Upper lobe of left lung (tissue), 6 donors: ENCODE measurements at regions not wholly inside any gene's neighbourhood (a gene's known extent, or its start where the extent isn't known, plus 50 kb on each side); places are given as distances from the start of the nearest gene placed in this dataset.

Experiments used
- ATAC-seq, 2 donors: fragments of 200-7000 bp; cut with Tn5 transposase; one replicate each; pipeline ENCODE4 v1.9.1; 2022; ENCODE audit warnings: mild to moderate bottlenecking in 2 of 2, moderate library complexity in 2 of 2; ENCODE audit not compliant: low FRiP score in 2 of 2
- DNase-seq, 2 donors: peaks; one replicate each; pipeline ENCODE4 v3.0.0-alpha.2; 2019 to 2020
- H3K27ac ChIP-seq, 4 donors: fragments of 200-600 bp; sonication (generic); one replicate each; pipeline ENCODE4 v1.5.1; 2016 to 2019
- H3K27me3 ChIP-seq, 4 donors: fragments of 200-600 bp; sonication (generic); one replicate each; pipeline ENCODE4 v1.5.1; 2017 to 2019
- H3K36me3 ChIP-seq, 4 donors: fragments of 200-600 bp; sonication (generic); one replicate each; pipeline ENCODE4 v1.5.1; 2016 to 2019
- H3K4me1 ChIP-seq, 4 donors: fragments of 200-600 bp; sonication (generic); one replicate each; pipeline ENCODE4 v1.5.1; 2018 to 2019
- H3K4me3 ChIP-seq, 4 donors: fragments of 200-600 bp; sonication (generic); one replicate each; pipeline ENCODE4 v1.5.1; 2017 to 2019; ENCODE audit warnings: mild to moderate bottlenecking in 2 of 4, moderate library complexity in 1 of 4
- H3K9me3 ChIP-seq, 4 donors: fragments of 200-600 bp; sonication (generic); one replicate each; pipeline ENCODE4 v1.5.1; 2018 to 2019
- CTCF ChIP-seq, 6 experiments: fragments of 450-650 bp in 4 of 6; fragments of 200-600 bp in 2 of 6; sonication (generic) in 2 of 6; IDR thresholded peaks; one replicate each; pipeline ENCODE4 v1.5.1; 2016 to 2019; ENCODE audit warnings: antibody characterized with exemption in 6 of 6
- EP300 ChIP-seq, 4 donors: sonication (generic); formaldehyde crosslinking; IDR thresholded peaks; one replicate each; pipeline ENCODE4 v1.5.1; 2017; ENCODE audit warnings: antibody characterized with exemption in 4 of 4, control low read depth in 2 of 4
- POLR2A ChIP-seq, 4 donors: fragments of 450-650 bp; IDR thresholded peaks; one replicate each; pipeline ENCODE4 v1.5.1; 2016 to 2017; ENCODE audit warnings: antibody characterized with exemption in 4 of 4, mild to moderate bottlenecking in 2 of 4
- POLR2AphosphoS5 ChIP-seq, 2 donors: sonication (generic); formaldehyde crosslinking; IDR thresholded peaks; one replicate each; pipeline ENCODE4 v1.5.1; 2017; ENCODE audit warnings: antibody characterized with exemption in 2 of 2
- WGBS, 2 donors: methylation state at CpG; one replicate each; pipeline ENCODE4 v1.1.5; 2017 to 2018; 5-methylcytosine and 5-hydroxymethylcytosine counted together
- donor health status: DM: no; HTN: no; CAD: no; lungs with moderate emphysema.
- donor health status: DM: no; HTN: yes; CAD: no; lungs with severe emphysema.

- peaks cover 0 to 7% (median 0%) of the 10 kb centered on the region in 4 donors for H3K9me3 ChIP-seq
- H3K36me3 ChIP-seq: no peaks in the 10 kb centered on the region
- 90 to 92% methylated on average over 4 of the region's 4 CpGs for WGBS, 2 donors
- H3K27ac ChIP-seq: no peak overlapping the region
- H3K4me3 ChIP-seq: no peak overlapping the region
- TF ChIP-seq POLR2A (IDR thresholded peaks at IDR 0.05) (no peak), POLR2AphosphoS5 (IDR thresholded peaks at IDR 0.05) (no peak), EP300 (IDR thresholded peaks at IDR 0.05) (no peak)
- no peaks in the 10 kb centered on the region for H3K4me1 ChIP-seq
- DNase-seq: no peak
- ATAC-seq: no peak
- no peaks in the 10 kb centered on the region for H3K27me3 ChIP-seq
Observed at GRCh38 chr6:23494367-23494766, 631.6 kb upstream of the NRSN1 start.

- no peaks in the 10 kb centered on the region for H3K4me1 ChIP-seq
- H3K27ac ChIP-seq: no peak overlapping the region
- H3K9me3 ChIP-seq: no peaks in the 10 kb centered on the region
- H3K27me3 ChIP-seq: no peaks in the 10 kb centered on the region
- no peak for DNase-seq
- H3K4me3 ChIP-seq: no peak overlapping the region
- TF ChIP-seq CTCF (IDR thresholded peaks at IDR 0.05): no peak
- TF ChIP-seq POLR2AphosphoS5 (IDR thresholded peaks at IDR 0.05): no peak
- WGBS, 2 donors: 43 to 44% methylated on average over 4 of the region's 4 CpGs
- no peak for ATAC-seq
- no peaks in the 10 kb centered on the region for H3K36me3 ChIP-seq
Observed at GRCh38 chr6:23498013-23498412, 628.0 kb upstream of the NRSN1 start.

GRCh38 chr6:23499549-23499948 is 626.5 kb upstream of the NRSN1 start:
- no peaks in the 10 kb centered on the region for H3K36me3 ChIP-seq
- WGBS, 2 donors: 50 to 74% methylated on average over 1 of the region's 1 CpG
- DNase-seq: no peak
- H3K9me3 ChIP-seq: no peaks in the 10 kb centered on the region
- TF ChIP-seq EP300 (IDR thresholded peaks at IDR 0.05) (no peak), POLR2AphosphoS5 (IDR thresholded peaks at IDR 0.05) (no peak), CTCF (IDR thresholded peaks at IDR 0.05) (no peak), POLR2A (IDR thresholded peaks at IDR 0.05) (no peak)
- H3K27me3 ChIP-seq: no peaks in the 10 kb centered on the region
- H3K4me1 ChIP-seq: no peaks in the 10 kb centered on the region
- ATAC-seq: no peak
- no peak overlapping the region for H3K27ac ChIP-seq
- H3K4me3 ChIP-seq: no peak overlapping the region

- Histone ChIP-seq H3K36me3 (no peaks in the 10 kb centered on the region), H3K27ac (no peak overlapping the region), H3K4me3 (no peak overlapping the region), H3K9me3 (no peaks in the 10 kb centered on the region), H3K27me3 (no peaks in the 10 kb centered on the region), H3K4me1 (no peaks in the 10 kb centered on the region)
- no peak for TF ChIP-seq POLR2A (IDR thresholded peaks at IDR 0.05)
- TF ChIP-seq EP300 (IDR thresholded peaks at IDR 0.05): no peak
- TF ChIP-seq CTCF (IDR thresholded peaks at IDR 0.05): no peak
- no peak for TF ChIP-seq POLR2AphosphoS5 (IDR thresholded peaks at IDR 0.05)
- ATAC-seq (no peak), DNase-seq (no peak)
- 53 to 74% methylated on average over 1 of the region's 1 CpG for WGBS, 2 donors
Observed at GRCh38 chr6:23503173-23503572, 622.8 kb upstream of the NRSN1 start.

GRCh38 chr6:23505026-23505425 is 621.0 kb upstream of the NRSN1 start:
- TF ChIP-seq CTCF (IDR thresholded peaks at IDR 0.05) (no peak), EP300 (IDR thresholded peaks at IDR 0.05) (no peak), POLR2AphosphoS5 (IDR thresholded peaks at IDR 0.05) (no peak)
- ATAC-seq: no peak
- H3K27me3 ChIP-seq: no peaks in the 10 kb centered on the region
- no peaks in the 10 kb centered on the region for H3K36me3 ChIP-seq
- H3K27ac ChIP-seq: no peak overlapping the region
- H3K4me1 ChIP-seq: no peaks in the 10 kb centered on the region
- no peak for DNase-seq
- H3K4me3 ChIP-seq: no peak overlapping the region
- no peaks in the 10 kb centered on the region for H3K9me3 ChIP-seq
- 87 to 90% methylated on average over 3 of the region's 3 CpGs for WGBS, 2 donors
